Endothelial cell of umbilical vein (primary cell): ENCODE measurements at regions not wholly inside any gene's neighbourhood (a gene's known extent, or its start where the extent isn't known, plus 50 kb on each side); places are given as distances from the start of the nearest gene placed in this dataset.
"Not testable (repeated sequence)": the region's sequence is repeated elsewhere in the genome, so short reads cannot be mapped to it uniquely, and the experiment has no call there.

ENCODE experiments used
- BruUV-seq: library from RNA; stranded (reverse); fragments of 400-500 nt; replicated peaks from 2 replicates; lab custom pipeline; 2021; lab: Mats Ljungman, UMichigan
- CTCF ChIA-PET: fragments of 300-600, 350-600 bp; sonication (Branson Sonifier 250); formaldehyde crosslinking; loops from one replicate; lab custom pipeline; 2021; ENCODE audit warnings: antibody characterized with exemption, inconsistent platforms; lab: Charles Lee
- POLR2A ChIA-PET: fragments of 300-600, 350-600 bp; sonication (Branson Sonifier 250); formaldehyde crosslinking; loops from one replicate; lab custom pipeline; 2021; ENCODE audit warnings: antibody characterized with exemption, inconsistent platforms; lab: Charles Lee
- DNase-seq: peaks from one replicate; pipeline ENCODE4 v3.0.0-alpha.2; 2011; ENCODE audit warnings: low read depth, low spot score
- FAIRE-seq: peaks from 2 replicates; lab custom pipeline; 2011; peaks lifted over from hg19 to GRCh38; lab: Jason Lieb, UNC
- H2AFZ ChIP-seq: 2 replicates; pipeline ENCODE4 v1.6.0; 2012; ENCODE audit warnings: low read depth, low read length, control low read depth, inconsistent platforms
- H3K27ac ChIP-seq: 2 replicates; pipeline ENCODE4 v1.5.1; 2011; ENCODE audit warnings: low read depth, mild to moderate bottlenecking, control low read depth, low read length, moderate library complexity; ENCODE audit not compliant: insufficient read depth
- H3K27me3 ChIP-seq, 2 experiments: 2 replicates each; pipeline versions ENCODE4 v1.6.0 to v1.6.1; 2011; ENCODE audit warnings: low read length in 2 of 2, mixed read lengths in 1 of 2; ENCODE audit not compliant: control insufficient read depth in 2 of 2, insufficient read depth in 2 of 2
- H3K36me3 ChIP-seq, 2 experiments: 2 replicates in 1 of 2; 3 replicates in 1 of 2; pipeline ENCODE4 v1.5.1; 2011; ENCODE audit warnings: low read length in 2 of 2, mild to moderate bottlenecking in 1 of 2, moderate library complexity in 1 of 2; ENCODE audit not compliant: control insufficient read depth in 2 of 2, insufficient read depth in 2 of 2; ENCODE audit errors: extremely low read depth in 1 of 2
- H3K4me1 ChIP-seq: 3 replicates; pipeline ENCODE4 v1.5.1; 2011; ENCODE audit warnings: mild to moderate bottlenecking, low read length; ENCODE audit not compliant: control insufficient read depth, insufficient read depth; ENCODE audit errors: extremely low read depth
- H3K4me2 ChIP-seq: 2 replicates; pipeline ENCODE4 v1.6.1; 2011; ENCODE audit warnings: low read length, control low read depth, mixed read lengths; ENCODE audit not compliant: insufficient read depth
- H3K4me3 ChIP-seq, 3 experiments: fragments of 200-600 bp in 1 of 3; sonication (generic), shearing (Covaris generic) in 1 of 3; replicated peaks in 1 of 3; 2 replicates each; pipeline ENCODE4 v1.5.1; 2011 to 2016; ENCODE audit warnings: control low read depth in 3 of 3, low read length in 3 of 3, mild to moderate bottlenecking in 2 of 3, inconsistent platforms in 1 of 3, low read depth in 1 of 3, moderate library complexity in 1 of 3; ENCODE audit not compliant: insufficient read depth in 1 of 3
- H3K79me2 ChIP-seq: 2 replicates; pipeline ENCODE4 v1.6.0; 2012; ENCODE audit warnings: low read length, inconsistent platforms; ENCODE audit not compliant: control insufficient read depth, insufficient read depth
- H3K9ac ChIP-seq: replicated peaks from 2 replicates; pipeline ENCODE3; 2011; ENCODE audit warnings: low read length, control low read depth; ENCODE audit not compliant: insufficient read depth; ENCODE audit errors: extremely low read depth
- H3K9me1 ChIP-seq: replicated peaks from 3 replicates; pipeline ENCODE4 v1.6.0; 2011; ENCODE audit warnings: mild to moderate bottlenecking, low read length; ENCODE audit not compliant: control insufficient read depth, insufficient read depth; ENCODE audit errors: extremely low read depth
- H3K9me3 ChIP-seq: replicated peaks from 2 replicates; pipeline ENCODE4 v1.5.1; 2012; ENCODE audit warnings: low read length, inconsistent platforms; ENCODE audit not compliant: control insufficient read depth, insufficient read depth
- H4K20me1 ChIP-seq: replicated peaks from 2 replicates; pipeline ENCODE3; 2011; ENCODE audit warnings: mild to moderate bottlenecking, low read length; ENCODE audit not compliant: control insufficient read depth, insufficient read depth; ENCODE audit errors: extremely low read depth
- EZH2 ChIP-seq: IDR thresholded peaks from 2 replicates; pipeline ENCODE4 v1.6.1; 2012; ENCODE audit warnings: borderline replicate concordance, low read depth, mild to moderate bottlenecking, moderate library complexity, low read length, inconsistent platforms; ENCODE audit not compliant: severe bottlenecking
- FOS ChIP-seq: IDR thresholded peaks from 2 replicates; pipeline ENCODE4 v1.6.1; 2011; ENCODE audit warnings: mild to moderate bottlenecking, low read length, moderate library complexity, borderline replicate concordance; ENCODE audit not compliant: insufficient read depth
- GATA2 ChIP-seq: IDR thresholded peaks from 2 replicates; pipeline ENCODE4 v1.7.0; 2011; ENCODE audit warnings: low read depth, mild to moderate bottlenecking, moderate library complexity, mixed read lengths, low read length; ENCODE audit not compliant: insufficient read length, insufficient read depth
- POLR2A ChIP-seq: IDR thresholded peaks from 2 replicates; pipeline ENCODE4 v1.6.1; 2012; ENCODE audit warnings: low read depth, mild to moderate bottlenecking, control low read depth, low read length
- POLR2AphosphoS5 ChIP-seq: IDR thresholded peaks from 2 replicates; pipeline ENCODE4 v1.6.1; 2012; ENCODE audit warnings: low read depth, mild to moderate bottlenecking, control low read depth, low read length, moderate library complexity; ENCODE audit not compliant: insufficient read depth
- dilution Hi-C: fragments of 300-500 bp; cut with MboI; formaldehyde crosslinking; loops from one replicate; pipeline ENCODE4 v1.15.0; 2019; ENCODE audit warnings: low sequenced_read_pairs; ENCODE audit not compliant: extremely low pct_ligation_motif_present
- intact Hi-C: fragments of 100-400 bp; cut with micrococcal nuclease; formaldehyde crosslinking; loops from one replicate; pipeline ENCODE4 v1.10.0; 2022

GRCh38 chr4:115453416-115453815 is 340.0 kb upstream of the NDST4 start:
- Histone ChIP-seq H3K4me2 (no peak overlapping the region), H3K9me3 (no peaks in the 10 kb centered on the region), H3K9ac (no peak overlapping the region), H3K27me3 (no peaks in the 10 kb centered on the region), H3K9me1 (no peaks in the 10 kb centered on the region), H3K4me1 (no peaks in the 10 kb centered on the region), H2AFZ (no peak overlapping the region), H4K20me1 (no peaks in the 10 kb centered on the region), H3K79me2 (no peaks in the 10 kb centered on the region), H3K36me3 (no peaks in the 10 kb centered on the region), H3K4me3 (no peak overlapping the region), H3K27ac (no peak overlapping the region)
- ChIA-PET POLR2A (no interaction called here), CTCF (no interaction called here)
- dilution Hi-C loops = no loop called here
- BruUV-seq = no TSS peak
- FAIRE-seq (no peak), DNase-seq (no peak)
- intact Hi-C loops = no loop called here
- no peak for TF ChIP-seq EZH2
- no peak for TF ChIP-seq GATA2
- TF ChIP-seq POLR2AphosphoS5 = no peak
- no peak for TF ChIP-seq POLR2A
- TF ChIP-seq FOS = no peak

GRCh38 chr4:115452229-115452628 is 338.8 kb upstream of the NDST4 start:
- H4K20me1 ChIP-seq, H3K4me2 ChIP-seq, H3K9me3 ChIP-seq, H3K36me3 ChIP-seq, FAIRE-seq, H3K4me3 ChIP-seq, H3K79me2 ChIP-seq, H3K27ac ChIP-seq, BruUV-seq, H2AFZ ChIP-seq, H3K27me3 ChIP-seq, H3K4me1 ChIP-seq, CTCF ChIA-PET, dilution Hi-C loops, intact Hi-C loops, H3K9ac ChIP-seq, H3K9me1 ChIP-seq, DNase-seq, POLR2A ChIA-PET: not testable (repeated sequence)
